Right lobe of liver (tissue), 4 donors: ENCODE measurements at regions not wholly inside any gene's neighbourhood (a gene's known extent, or its start where the extent isn't known, plus 50 kb on each side); places are given as distances from the start of the nearest gene placed in this dataset.

Experiments
- POLR2A ChIP-seq: fragments of 450-650 bp; IDR thresholded peaks from one replicate; pipeline ENCODE4 v1.6.1; 2017; ENCODE audit warnings: antibody characterized with exemption, mild to moderate bottlenecking
- TF ChIP-seq, protein P1 (sequence below), 4 donors: fragments of 200-600 bp in 3 of 4; fragments of 450-650 bp in 1 of 4; IDR thresholded peaks; one replicate each; pipeline versions ENCODE4 v1.5.1 to v1.8.0; 2016 to 2022; ENCODE audit warnings: antibody characterized with exemption in 4 of 4, mild to moderate bottlenecking in 2 of 4
- donor health status: DM: no; HTN: no; CAD: no.
- donor health status: DM: no; HTN: no; CAD: no.
- donor health status: DM: no; HTN: yes; CAD: no.

DNA sequence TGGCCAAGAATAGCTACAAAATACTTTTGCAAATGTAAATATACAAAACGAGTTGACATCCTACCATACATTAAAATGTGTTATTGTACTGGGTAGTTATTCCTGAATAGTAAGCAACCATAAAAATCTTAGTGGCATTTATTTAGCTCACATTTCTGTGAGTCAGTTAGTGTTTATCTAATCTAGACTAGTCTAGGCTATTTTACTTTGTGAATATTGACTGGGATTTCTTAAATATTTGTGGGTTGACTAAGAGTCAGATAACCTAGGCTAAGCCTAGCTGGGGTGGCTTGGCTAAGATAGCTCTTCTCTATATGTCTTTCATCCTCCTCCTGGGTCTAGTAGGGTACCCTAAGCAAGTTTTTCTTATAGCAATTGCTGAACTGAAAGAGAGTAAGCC, 543.8 kb upstream of the DIAPH2 start:
- TF ChIP-seq, protein P1, sequence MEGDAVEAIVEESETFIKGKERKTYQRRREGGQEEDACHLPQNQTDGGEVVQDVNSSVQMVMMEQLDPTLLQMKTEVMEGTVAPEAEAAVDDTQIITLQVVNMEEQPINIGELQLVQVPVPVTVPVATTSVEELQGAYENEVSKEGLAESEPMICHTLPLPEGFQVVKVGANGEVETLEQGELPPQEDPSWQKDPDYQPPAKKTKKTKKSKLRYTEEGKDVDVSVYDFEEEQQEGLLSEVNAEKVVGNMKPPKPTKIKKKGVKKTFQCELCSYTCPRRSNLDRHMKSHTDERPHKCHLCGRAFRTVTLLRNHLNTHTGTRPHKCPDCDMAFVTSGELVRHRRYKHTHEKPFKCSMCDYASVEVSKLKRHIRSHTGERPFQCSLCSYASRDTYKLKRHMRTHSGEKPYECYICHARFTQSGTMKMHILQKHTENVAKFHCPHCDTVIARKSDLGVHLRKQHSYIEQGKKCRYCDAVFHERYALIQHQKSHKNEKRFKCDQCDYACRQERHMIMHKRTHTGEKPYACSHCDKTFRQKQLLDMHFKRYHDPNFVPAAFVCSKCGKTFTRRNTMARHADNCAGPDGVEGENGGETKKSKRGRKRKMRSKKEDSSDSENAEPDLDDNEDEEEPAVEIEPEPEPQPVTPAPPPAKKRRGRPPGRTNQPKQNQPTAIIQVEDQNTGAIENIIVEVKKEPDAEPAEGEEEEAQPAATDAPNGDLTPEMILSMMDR (IDR thresholded peaks at IDR 0.05) = no peak
- no peak for TF ChIP-seq POLR2A
